Cardiac muscle cell (in vitro differentiated cells and primary cell): ENCODE measurements at regions not wholly inside any gene's neighbourhood (a gene's known extent, or its start where the extent isn't known, plus 50 kb on each side); places are given as distances from the start of the nearest gene placed in this dataset.

Experiments used
- DNase-seq, 2 donors: peaks; one replicate each; pipeline versions ENCODE4 v3.0.0 to v3.0.0-alpha.2; 2010 to 2017; ENCODE audit warnings: low read depth in 1 of 2, low spot score in 1 of 2
- H3K27ac ChIP-seq: fragments of 200-600 bp; sonication (generic); 2 replicates; pipeline ENCODE4 v1.5.1; 2016
- H3K27me3 ChIP-seq: fragments of 200-600 bp; sonication (generic); 2 replicates; pipeline ENCODE4 v1.6.0; 2016; ENCODE audit warnings: control low read depth
- H3K36me3 ChIP-seq: fragments of 200-600 bp; sonication (generic); 2 replicates; pipeline ENCODE4 v1.5.1; 2016; ENCODE audit warnings: control low read depth
- H3K4me1 ChIP-seq: fragments of 200-600 bp; sonication (generic); 2 replicates; pipeline ENCODE4 v1.8.1; 2017; ENCODE audit warnings: low read depth, mild to moderate bottlenecking, mixed run types
- H3K4me3 ChIP-seq: fragments of 200-600 bp; sonication (generic); 2 replicates; pipeline ENCODE4 v1.5.1; 2016; ENCODE audit warnings: mild to moderate bottlenecking
- H3K9me3 ChIP-seq: fragments of 200-600 bp; sonication (generic); 2 replicates; pipeline ENCODE4 v1.5.1; 2017; ENCODE audit warnings: low read depth, mild to moderate bottlenecking, control low read depth
- CTCF ChIP-seq: IDR thresholded peaks from 2 replicates; pipeline ENCODE4 v1.5.1; 2012; ENCODE audit warnings: low read depth, mild to moderate bottlenecking, low read length

GRCh38 chr7:156461881-156462665 is 178.5 kb upstream of the RNF32 start:
- TF ChIP-seq CTCF: no peak

GRCh38 chr7:156460858-156461627 is 179.5 kb upstream of the RNF32 start:
- DNase-seq: no peak
- H3K36me3 ChIP-seq: no peaks in the 10 kb centered on the region
- no peak overlapping the region for H3K4me3 ChIP-seq
- H3K27ac ChIP-seq: no peak overlapping the region
- H3K27me3 ChIP-seq: no peaks in the 10 kb centered on the region
- H3K4me1 ChIP-seq: no peaks in the 10 kb centered on the region
- H3K9me3 ChIP-seq: no peaks in the 10 kb centered on the region
- no peak for TF ChIP-seq CTCF

More at GRCh38 chr7:156461881-156462665, 178.5 kb upstream of the RNF32 start:
- Histone ChIP-seq H3K4me1 (no peaks in the 10 kb centered on the region), H3K27me3 (no peaks in the 10 kb centered on the region), H3K27ac (no peak overlapping the region), H3K4me3 (no peak overlapping the region), H3K36me3 (no peaks in the 10 kb centered on the region), H3K9me3 (no peaks in the 10 kb centered on the region)
- DNase-seq: no peak

GRCh38 chr7:156459582-156459981 is 181.0 kb upstream of the RNF32 start:
- no peak for TF ChIP-seq CTCF
- Histone ChIP-seq H3K9me3 (no peaks in the 10 kb centered on the region), H3K4me3 (no peak overlapping the region), H3K27me3 (no peaks in the 10 kb centered on the region), H3K36me3 (no peaks in the 10 kb centered on the region), H3K27ac (no peak overlapping the region), H3K4me1 (no peaks in the 10 kb centered on the region)
- DNase-seq: no peak

- H3K4me3 ChIP-seq: no peak overlapping the region
- H3K27ac ChIP-seq: no peak overlapping the region
- no peaks in the 10 kb centered on the region for H3K36me3 ChIP-seq
- H3K9me3 ChIP-seq: no peaks in the 10 kb centered on the region
- no peak for DNase-seq
- H3K27me3 ChIP-seq: no peaks in the 10 kb centered on the region
- no peaks in the 10 kb centered on the region for H3K4me1 ChIP-seq
- no peak for TF ChIP-seq CTCF
These were observed 181.5 kb upstream of the RNF32 start for GRCh38 chr7:156459067-156459466.

GRCh38 chr7:156458011-156458410 is 182.6 kb upstream of the RNF32 start:
- no peak for DNase-seq
- Histone ChIP-seq H3K4me3 (no peak overlapping the region), H3K9me3 (no peaks in the 10 kb centered on the region), H3K4me1 (no peaks in the 10 kb centered on the region), H3K27me3 (no peaks in the 10 kb centered on the region), H3K27ac (no peak overlapping the region), H3K36me3 (no peaks in the 10 kb centered on the region)
- TF ChIP-seq CTCF: no peak
